Fibroblast of pulmonary artery (primary cell): ENCODE measurements at regions not wholly inside any gene's neighbourhood (a gene's known extent, or its start where the extent isn't known, plus 50 kb on each side); places are given as distances from the start of the nearest gene placed in this dataset.

Experiments used
- DNase-seq: peaks from one replicate; pipeline ENCODE4 v3.0.0-alpha.2; 2010; ENCODE audit warnings: low read depth
- H3K4me3 ChIP-seq: replicated peaks from 2 replicates; pipeline ENCODE4 v1.5.1; 2011; ENCODE audit warnings: low read depth, mild to moderate bottlenecking, control low read depth, low read length, moderate library complexity
- TF ChIP-seq, protein P1 (sequence below): IDR thresholded peaks from 2 replicates; pipeline ENCODE4 v1.5.1; 2011; ENCODE audit warnings: mild to moderate bottlenecking, control low read depth, low read length, inconsistent platforms; ENCODE audit errors: missing control alignments

DNA sequence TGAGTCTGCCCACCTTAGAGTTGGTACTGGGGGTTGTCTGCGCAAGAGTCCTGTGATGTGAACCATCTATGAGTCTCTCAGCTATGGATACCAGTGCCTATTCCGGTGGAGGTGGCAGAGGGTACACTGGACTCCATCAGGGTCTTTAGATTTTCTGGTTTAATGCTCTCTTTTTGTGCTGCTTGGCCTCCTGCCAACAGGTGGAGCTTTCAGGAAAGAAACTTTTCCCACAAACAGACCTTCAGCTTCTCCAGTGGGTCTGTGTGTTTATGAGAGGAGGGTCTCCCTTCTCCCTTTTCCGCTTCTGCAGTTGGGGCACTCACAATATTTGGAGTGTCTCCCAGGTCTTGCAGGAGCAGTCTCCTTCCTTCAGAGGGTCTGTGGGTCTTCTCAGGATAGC is 1721.9 kb upstream of the SLC39A10 start:
- H3K4me3 ChIP-seq: no peak overlapping the region
- DNase-seq: no peak
- TF ChIP-seq, protein P1, sequence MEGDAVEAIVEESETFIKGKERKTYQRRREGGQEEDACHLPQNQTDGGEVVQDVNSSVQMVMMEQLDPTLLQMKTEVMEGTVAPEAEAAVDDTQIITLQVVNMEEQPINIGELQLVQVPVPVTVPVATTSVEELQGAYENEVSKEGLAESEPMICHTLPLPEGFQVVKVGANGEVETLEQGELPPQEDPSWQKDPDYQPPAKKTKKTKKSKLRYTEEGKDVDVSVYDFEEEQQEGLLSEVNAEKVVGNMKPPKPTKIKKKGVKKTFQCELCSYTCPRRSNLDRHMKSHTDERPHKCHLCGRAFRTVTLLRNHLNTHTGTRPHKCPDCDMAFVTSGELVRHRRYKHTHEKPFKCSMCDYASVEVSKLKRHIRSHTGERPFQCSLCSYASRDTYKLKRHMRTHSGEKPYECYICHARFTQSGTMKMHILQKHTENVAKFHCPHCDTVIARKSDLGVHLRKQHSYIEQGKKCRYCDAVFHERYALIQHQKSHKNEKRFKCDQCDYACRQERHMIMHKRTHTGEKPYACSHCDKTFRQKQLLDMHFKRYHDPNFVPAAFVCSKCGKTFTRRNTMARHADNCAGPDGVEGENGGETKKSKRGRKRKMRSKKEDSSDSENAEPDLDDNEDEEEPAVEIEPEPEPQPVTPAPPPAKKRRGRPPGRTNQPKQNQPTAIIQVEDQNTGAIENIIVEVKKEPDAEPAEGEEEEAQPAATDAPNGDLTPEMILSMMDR: no peak

DNA sequence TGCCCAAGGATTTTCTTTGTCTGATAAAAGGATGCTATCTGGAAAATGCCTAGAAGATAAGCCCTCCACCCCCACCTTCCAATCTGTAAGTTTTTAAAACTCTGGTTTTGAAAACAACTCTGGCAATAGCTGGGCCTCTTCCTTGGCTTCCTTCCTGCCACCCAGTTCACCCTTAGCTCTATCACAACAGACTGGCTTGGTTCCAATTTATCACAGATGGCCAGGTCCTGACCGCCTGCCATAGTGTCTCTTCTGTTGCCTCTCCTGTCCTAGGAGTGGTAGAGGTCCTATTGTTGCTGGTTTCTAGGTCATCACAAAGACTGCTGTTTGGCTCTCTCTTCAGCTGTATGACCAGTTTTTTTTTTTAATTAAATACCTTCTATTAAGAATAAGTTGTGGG is 1727.9 kb upstream of the SLC39A10 start:
- TF ChIP-seq, protein P1: no peak
- no peak overlapping the region for H3K4me3 ChIP-seq
- DNase-seq: peak; percentile 11

DNA sequence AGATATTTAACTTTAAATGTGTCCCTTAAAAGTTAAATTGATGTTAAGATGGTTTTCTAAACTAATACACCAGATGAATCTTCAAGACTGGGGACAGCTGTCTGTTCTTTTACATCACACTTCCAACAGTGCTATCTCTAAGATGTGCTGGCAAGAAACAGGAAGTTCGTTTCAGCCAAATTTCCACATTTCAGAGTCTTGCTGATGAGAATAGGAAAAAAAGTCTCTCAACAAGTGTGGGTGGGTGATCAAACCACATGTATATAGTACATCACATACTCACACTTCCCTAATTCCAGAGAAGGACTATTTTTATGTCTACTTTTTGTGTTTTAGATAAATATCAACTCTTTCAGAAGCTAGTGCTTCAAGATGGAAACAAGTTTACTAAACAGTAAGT is 1712.8 kb upstream of the TMEFF2 start:
- no peak overlapping the region for H3K4me3 ChIP-seq
- DNase-seq: peak; percentile 38
- TF ChIP-seq, protein P1: no peak

DNA sequence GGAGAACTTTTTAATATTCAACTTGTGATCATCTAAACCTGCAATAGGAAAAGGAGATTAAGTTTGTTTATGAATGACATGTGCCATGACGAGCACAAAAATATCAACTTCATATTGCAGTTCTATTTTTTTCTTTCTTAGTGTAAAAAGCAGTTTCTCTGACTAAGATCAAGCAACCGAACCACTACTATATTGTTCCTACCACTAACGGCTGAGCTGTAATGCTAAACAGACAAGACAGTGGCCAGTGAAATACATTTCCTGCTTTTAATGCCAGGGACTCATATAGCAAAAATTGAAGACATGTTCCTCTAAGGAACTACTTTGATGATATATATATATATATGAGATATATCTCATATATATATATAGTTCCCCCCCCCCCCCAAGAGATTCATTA is 1705.6 kb upstream of the TMEFF2 start:
- TF ChIP-seq, protein P1: no peak
- no peak for DNase-seq
- H3K4me3 ChIP-seq: no peak overlapping the region

DNA sequence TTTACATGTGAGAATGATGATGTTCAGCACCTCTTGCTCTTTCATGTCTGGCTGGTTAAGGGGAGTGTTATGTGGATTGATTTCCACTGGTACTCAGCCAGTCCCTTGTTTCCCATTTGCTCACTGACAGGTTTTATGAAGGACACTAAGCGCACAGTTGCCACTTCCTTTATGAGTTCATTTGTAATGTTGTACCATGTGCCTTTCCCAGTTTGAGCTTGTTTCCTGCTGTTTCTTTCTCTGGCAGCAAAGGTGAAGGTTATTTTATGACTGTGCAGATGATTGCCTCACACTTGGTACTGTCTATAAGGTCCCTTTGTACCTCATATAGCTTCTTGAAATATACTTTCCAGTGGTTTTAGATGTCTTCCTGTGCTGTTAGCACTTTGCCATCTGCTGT is 1700.5 kb upstream of the TMEFF2 start:
- TF ChIP-seq, protein P1: no peak
- no peak overlapping the region for H3K4me3 ChIP-seq
- DNase-seq: peak; percentile 11

DNA sequence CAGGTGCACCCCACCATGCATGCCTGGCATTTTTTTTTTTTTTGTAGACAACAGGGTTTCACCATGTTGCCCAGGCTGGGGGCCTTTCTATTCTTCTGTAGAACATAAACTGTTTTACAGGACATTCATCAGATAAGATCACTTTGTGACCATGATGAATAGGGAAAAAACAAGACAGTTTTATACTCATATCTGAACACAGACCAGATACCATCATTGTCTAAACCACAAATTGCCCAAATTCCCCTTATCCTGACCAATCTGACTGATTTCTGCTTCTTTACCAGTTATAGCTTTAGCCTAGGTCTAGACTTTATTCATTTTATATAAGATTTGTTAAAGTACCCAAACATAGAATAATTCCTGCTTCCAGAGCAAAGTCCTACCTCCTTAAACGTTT is 1699.3 kb upstream of the TMEFF2 start:
- DNase-seq: no peak
- TF ChIP-seq, protein P1: no peak
- H3K4me3 ChIP-seq: no peak overlapping the region

DNA sequence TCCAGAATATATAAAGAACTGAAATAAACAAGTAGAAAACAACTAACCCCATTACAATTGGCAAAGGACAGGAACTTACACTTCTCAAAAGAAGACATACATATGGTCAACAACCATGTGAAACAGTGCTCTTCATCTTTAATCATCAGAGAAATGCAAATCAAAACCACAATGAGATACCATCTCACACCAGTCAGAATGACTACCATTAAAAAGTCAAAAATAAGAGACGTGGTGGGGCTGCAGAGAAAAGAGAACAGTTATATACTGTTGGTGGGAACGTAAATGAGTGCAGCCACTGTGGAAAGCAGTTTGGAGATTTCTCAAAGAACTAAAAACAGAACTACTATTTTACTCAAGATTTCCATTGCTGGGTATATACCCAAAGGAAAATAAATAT is 1696.3 kb upstream of the TMEFF2 start:
- H3K4me3 ChIP-seq: no peak overlapping the region
- TF ChIP-seq, protein P1: no peak
- no peak for DNase-seq
